Esophagus (tissue), 2 donors: ENCODE measurements at regions not wholly inside any gene's neighbourhood (a gene's known extent, or its start where the extent isn't known, plus 50 kb on each side); places are given as distances from the start of the nearest gene placed in this dataset.

Source experiments
- H3K27ac ChIP-seq, 2 donors: one replicate each; pipeline ENCODE4 v1.5.1; 2013; ENCODE audit warnings: low read depth in 2 of 2, mild to moderate bottlenecking in 2 of 2, inconsistent platforms in 1 of 2, low read length in 1 of 2, moderate library complexity in 1 of 2
- H3K27me3 ChIP-seq, 2 donors: one replicate each; pipeline ENCODE4 v1.6.1; 2013; ENCODE audit warnings: low read length in 2 of 2, control low read depth in 1 of 2, mild to moderate bottlenecking in 1 of 2; ENCODE audit not compliant: insufficient read depth in 2 of 2, control insufficient read depth in 1 of 2
- H3K36me3 ChIP-seq, 2 donors: one replicate each; pipeline ENCODE4 v1.6.1; 2013; ENCODE audit warnings: low read length in 1 of 2; ENCODE audit not compliant: control insufficient read depth in 2 of 2, insufficient read depth in 2 of 2
- H3K4me1 ChIP-seq, 2 donors: one replicate each; pipeline ENCODE4 v1.6.1; 2013; ENCODE audit warnings: low read length in 1 of 2; ENCODE audit not compliant: control insufficient read depth in 2 of 2, insufficient read depth in 2 of 2
- H3K4me3 ChIP-seq, 2 donors: one replicate each; pipeline ENCODE4 v1.5.1; 2013; ENCODE audit warnings: low read length in 2 of 2, mild to moderate bottlenecking in 2 of 2, low read depth in 1 of 2, moderate library complexity in 1 of 2
- H3K9me3 ChIP-seq, 2 donors: one replicate each; pipeline ENCODE4 v1.6.1; 2013; ENCODE audit warnings: mild to moderate bottlenecking in 2 of 2, low read depth in 1 of 2, low read length in 1 of 2, moderate library complexity in 1 of 2; ENCODE audit not compliant: control insufficient read depth in 2 of 2, insufficient read depth in 1 of 2
- WGBS, 2 donors: extraction: QIAGEN DNeasy Blood & Tissue Kit; methylation state at CpG; one replicate each; pipeline ENCODE4 v1.1.7; 2013; 5-methylcytosine and 5-hydroxymethylcytosine counted together
- donor health status: healthy with polysubstance abuse.
- donor health status: Bipolar disorder and iron deficiency.

GRCh38 chr9:73532985-73533384 lies 381.3 kb downstream of the ANXA1 start:
- Histone ChIP-seq H3K36me3 (no peaks in the 10 kb centered on the region), H3K4me3 (no peak overlapping the region), H3K27me3 (no peaks in the 10 kb centered on the region), H3K27ac (no peak overlapping the region), H3K9me3 (no peaks in the 10 kb centered on the region), H3K4me1 (no peaks in the 10 kb centered on the region)
- WGBS, 2 donors: 67 to 74% methylated on average over 4 of the region's 4 CpGs

DNA sequence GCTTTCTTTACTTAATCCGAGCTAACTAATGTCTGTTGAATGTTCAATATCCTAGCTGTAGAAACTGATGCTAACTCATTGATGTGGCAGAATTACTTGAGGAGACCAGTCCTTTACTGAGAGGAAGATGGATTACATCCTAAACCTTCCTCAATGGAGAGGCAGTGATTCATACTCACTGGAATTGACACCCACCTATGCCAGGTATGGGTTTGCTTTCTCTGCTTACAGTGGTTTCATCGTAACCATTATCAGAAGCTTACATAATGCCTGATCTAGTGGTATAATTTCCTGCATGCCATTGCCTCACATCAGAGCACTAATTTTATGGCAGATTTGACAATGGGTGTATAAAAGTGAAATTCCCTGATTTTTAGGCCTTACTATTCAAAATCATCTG lies 384.7 kb downstream of the ANXA1 start:
- Histone ChIP-seq H3K27ac (no peak overlapping the region), H3K4me1 (no peaks in the 10 kb centered on the region), H3K36me3 (no peaks in the 10 kb centered on the region), H3K4me3 (no peak overlapping the region), H3K27me3 (no peaks in the 10 kb centered on the region), H3K9me3 (no peaks in the 10 kb centered on the region)
- WGBS, 2 donors: 62 to 66% methylated on average over 2 of the region's 2 CpGs

- 77 to 78% methylated on average over 5 of the region's 5 CpGs for WGBS, 2 donors
- Histone ChIP-seq H3K4me1 (no peaks in the 10 kb centered on the region), H3K27me3 (no peaks in the 10 kb centered on the region), H3K27ac (no peak overlapping the region), H3K4me3 (no peak overlapping the region), H3K36me3 (no peaks in the 10 kb centered on the region), H3K9me3 (no peaks in the 10 kb centered on the region)
Measured at GRCh38 chr9:73537561-73537960, 385.9 kb downstream of the ANXA1 start.

- H3K4me1 ChIP-seq: no peaks in the 10 kb centered on the region
- no peaks in the 10 kb centered on the region for H3K27me3 ChIP-seq
- no peak overlapping the region for H3K27ac ChIP-seq
- no peaks in the 10 kb centered on the region for H3K9me3 ChIP-seq
- no peak overlapping the region for H3K4me3 ChIP-seq
- WGBS, 2 donors: 76 to 81% methylated on average over 7 of the region's 7 CpGs
- H3K36me3 ChIP-seq: no peaks in the 10 kb centered on the region
Measured at GRCh38 chr9:73539881-73540390, 388.3 kb downstream of the ANXA1 start.

DNA sequence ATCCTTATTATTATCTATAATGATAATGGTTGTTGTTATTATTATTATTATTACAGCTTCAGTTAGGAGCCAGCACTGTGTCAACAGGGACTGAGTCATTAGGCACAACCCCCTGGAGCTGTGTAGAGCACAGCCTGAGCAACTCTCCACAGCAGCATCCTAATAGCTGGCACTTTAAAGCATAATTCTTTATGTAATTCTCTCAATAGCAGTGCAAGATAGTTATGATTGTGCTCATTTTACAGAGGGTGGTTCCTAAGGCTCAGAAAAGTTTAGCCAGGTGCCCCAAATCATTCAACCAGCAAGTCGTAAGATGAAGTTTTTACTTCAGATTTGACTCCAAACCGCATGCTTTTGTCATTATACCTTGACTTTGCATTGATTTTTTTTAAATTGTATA lies 390.3 kb downstream of the ANXA1 start:
- Histone ChIP-seq H3K9me3 (no peaks in the 10 kb centered on the region), H3K27ac (no peak overlapping the region)
- WGBS, 2 donors: 41 to 50% methylated on average over 2 of the region's 2 CpGs

DNA sequence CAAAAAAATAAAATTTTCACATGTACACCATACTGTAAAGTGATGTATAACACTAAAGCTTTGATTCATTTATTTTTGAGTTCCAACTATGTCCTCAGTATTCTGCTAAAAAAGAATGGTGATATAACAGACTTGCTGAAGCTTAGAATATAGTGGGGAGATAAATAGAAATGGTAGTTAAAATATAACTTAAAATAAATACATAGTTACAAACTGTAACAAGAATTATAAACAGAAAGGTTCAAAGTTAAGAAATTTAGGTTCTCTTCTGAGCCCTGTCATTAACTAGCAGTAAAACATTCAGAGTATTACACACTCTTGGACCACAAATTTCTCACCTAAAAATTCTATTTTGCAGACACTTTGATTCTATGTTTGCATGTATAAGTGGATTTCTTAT lies 392.1 kb downstream of the ANXA1 start:
- no peaks in the 10 kb centered on the region for H3K9me3 ChIP-seq

More for the DNA sequence above, 390.3 kb downstream of the ANXA1 start:
- no peaks in the 10 kb centered on the region for H3K4me1 ChIP-seq
- H3K36me3 ChIP-seq: no peaks in the 10 kb centered on the region
- H3K27me3 ChIP-seq: no peaks in the 10 kb centered on the region
- no peak overlapping the region for H3K4me3 ChIP-seq

GRCh38 chr9:73548201-73548600 lies 396.5 kb downstream of the ANXA1 start:
- Histone ChIP-seq H3K4me3 (no peak overlapping the region), H3K9me3 (no peaks in the 10 kb centered on the region), H3K27ac (no peak overlapping the region), H3K36me3 (no peaks in the 10 kb centered on the region), H3K4me1 (no peaks in the 10 kb centered on the region), H3K27me3 (no peaks in the 10 kb centered on the region)
- 56 to 61% methylated on average over 5 of the region's 5 CpGs for WGBS, 2 donors

More for the DNA sequence above, 392.1 kb downstream of the ANXA1 start:
- Histone ChIP-seq H3K27ac (no peak overlapping the region), H3K27me3 (no peaks in the 10 kb centered on the region), H3K4me3 (no peak overlapping the region), H3K4me1 (no peaks in the 10 kb centered on the region), H3K36me3 (no peaks in the 10 kb centered on the region)

DNA sequence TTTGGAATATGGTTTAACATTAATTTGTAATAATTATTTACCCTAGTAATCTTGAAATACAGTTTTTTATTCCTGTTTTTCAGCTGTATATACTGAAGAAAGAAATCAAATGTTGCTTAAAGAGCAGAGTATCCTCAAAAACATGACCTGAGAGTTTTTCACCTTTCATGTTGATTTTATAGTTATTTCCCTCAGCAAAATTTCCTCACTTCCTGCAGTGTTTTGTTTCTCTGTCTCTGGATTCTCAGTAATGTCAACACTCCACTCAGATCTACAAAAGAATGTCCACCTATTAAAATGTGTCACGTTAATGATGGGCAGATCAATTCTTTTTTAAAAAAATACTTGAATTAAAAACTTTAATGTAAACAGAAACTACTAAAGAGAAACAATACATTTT lies 398.3 kb downstream of the ANXA1 start:
- no peak overlapping the region for H3K4me3 ChIP-seq
- no peaks in the 10 kb centered on the region for H3K27me3 ChIP-seq
- H3K36me3 ChIP-seq: no peaks in the 10 kb centered on the region
- H3K9me3 ChIP-seq: no peaks in the 10 kb centered on the region
- H3K4me1 ChIP-seq: no peaks in the 10 kb centered on the region
- no peak overlapping the region for H3K27ac ChIP-seq
- WGBS, 2 donors: 42 to 56% methylated on average over 1 of the region's 1 CpG

- WGBS, 2 donors: 31 to 36% methylated on average over 3 of the region's 3 CpGs
- no peaks in the 10 kb centered on the region for H3K27me3 ChIP-seq
- no peak overlapping the region for H3K27ac ChIP-seq
- H3K9me3 ChIP-seq: no peaks in the 10 kb centered on the region
- no peaks in the 10 kb centered on the region for H3K36me3 ChIP-seq
- no peaks in the 10 kb centered on the region for H3K4me1 ChIP-seq
- no peak overlapping the region for H3K4me3 ChIP-seq
Measured at GRCh38 chr9:73553295-73553694, 401.6 kb downstream of the ANXA1 start.

DNA sequence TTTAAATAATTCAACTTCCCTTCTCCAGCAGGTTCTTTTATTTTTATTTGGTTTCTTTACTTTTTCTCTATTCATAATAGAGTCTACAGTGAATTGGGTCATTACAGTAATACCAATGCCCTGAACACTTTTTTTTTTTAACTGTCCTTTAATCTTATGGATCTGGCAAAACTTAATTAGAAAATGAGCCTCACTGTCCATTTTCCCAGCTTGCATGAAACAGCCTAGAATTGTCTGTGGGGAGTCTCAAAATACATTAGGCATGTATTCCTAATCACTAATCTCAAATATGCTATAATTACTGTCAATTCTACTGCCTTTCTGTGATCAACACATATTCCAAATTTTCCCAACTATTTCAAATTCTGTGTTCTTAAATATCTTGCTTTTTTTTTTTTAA lies 406.8 kb downstream of the ANXA1 start:
- H3K4me1 ChIP-seq: no peaks in the 10 kb centered on the region

More for the DNA sequence above, 406.8 kb downstream of the ANXA1 start:
- Histone ChIP-seq H3K27me3 (no peaks in the 10 kb centered on the region), H3K9me3 (no peaks in the 10 kb centered on the region), H3K27ac (no peak overlapping the region), H3K4me3 (no peak overlapping the region), H3K36me3 (no peaks in the 10 kb centered on the region)
